HEK293 (cell line): ENCODE measurements at regions not wholly inside any gene's neighbourhood (a gene's known extent, or its start where the extent isn't known, plus 50 kb on each side); places are given as distances from the start of the nearest gene placed in this dataset.

Source experiments
- CTCF ChIA-PET: fragments of 350-600 bp; formaldehyde crosslinking; extraction: SDS; loops from one replicate; lab custom pipeline; 2021; ENCODE audit warnings: antibody characterized with exemption; lab: Yijun Ruan, JAX
- POLR2A ChIA-PET: fragments of 300-600 bp; formaldehyde crosslinking; extraction: SDS; loops from one replicate; lab custom pipeline; 2020; ENCODE audit warnings: antibody characterized with exemption, inconsistent platforms; lab: Yijun Ruan, JAX
- H3K27ac ChIP-seq: fragments of 200-500 bp; sonication (Bioruptor generic); 2 replicates; pipeline ENCODE4 v1.5.1; 2014; ENCODE audit warnings: low read depth, low read length, control low read depth, inconsistent platforms; ENCODE audit errors: extremely low read depth
- H3K36me3 ChIP-seq, 2 experiments: fragments of 200-500 bp in 1 of 2; sonication (Bioruptor generic) in 1 of 2; 1 replicate in 1 of 2; 2 replicates in 1 of 2; pipeline ENCODE4 v1.5.1; 2014 to 2017; ENCODE audit warnings: inconsistent platforms in 2 of 2, low read length in 2 of 2; ENCODE audit not compliant: control insufficient read depth in 2 of 2, insufficient read depth in 1 of 2
- H3K4me1 ChIP-seq: fragments of 200-500 bp; sonication (Bioruptor generic); 2 replicates; pipeline ENCODE4 v1.5.1; 2014; ENCODE audit warnings: mild to moderate bottlenecking, low read length, inconsistent platforms; ENCODE audit not compliant: control insufficient read depth, insufficient read depth
- H3K4me3 ChIP-seq: 2 replicates; pipeline ENCODE4 v1.5.1; 2011; ENCODE audit warnings: low read depth, mild to moderate bottlenecking, control low read depth, low read length, moderate library complexity
- H3K9me3 ChIP-seq: fragments of 200-500 bp; sonication (Bioruptor generic); 2 replicates; pipeline ENCODE4 v1.5.1; 2014; ENCODE audit warnings: low read depth, low read length, inconsistent platforms; ENCODE audit not compliant: control insufficient read depth, insufficient read depth
- EGR2 ChIP-seq: fragments of 450-650 bp; formaldehyde crosslinking; IDR thresholded peaks from 2 replicates; pipeline ENCODE4 v1.5.1; 2016; ENCODE audit warnings: low read depth, missing biosample characterization, missing genetic modification characterization
- GLIS1 ChIP-seq: fragments of 450-650 bp; formaldehyde crosslinking; IDR thresholded peaks from 2 replicates; pipeline ENCODE4 v1.5.1; 2016; ENCODE audit warnings: missing biosample characterization, missing genetic modification characterization
- KLF17 ChIP-seq: fragments of 450-650 bp; formaldehyde crosslinking; IDR thresholded peaks from 2 replicates; pipeline ENCODE4 v1.5.1; 2016; ENCODE audit warnings: missing biosample characterization, missing genetic modification characterization
- MEIS1 ChIP-seq: sonication (generic); formaldehyde crosslinking; IDR thresholded peaks from 2 replicates; pipeline ENCODE4 v1.8.1; 2022; ENCODE audit warnings: missing genetic modification reagents, mild to moderate bottlenecking, borderline replicate concordance
- PATZ1 ChIP-seq: fragments of 450-650 bp; formaldehyde crosslinking; IDR thresholded peaks from 2 replicates; pipeline ENCODE4 v1.5.1; 2016; ENCODE audit warnings: missing biosample characterization, missing genetic modification characterization
- PRDM2 ChIP-seq: fragments of 450-650 bp; formaldehyde crosslinking; IDR thresholded peaks from 2 replicates; pipeline ENCODE4 v1.5.1; 2016; ENCODE audit warnings: missing biosample characterization, missing genetic modification characterization, borderline replicate concordance
- REST ChIP-seq: fragments of 450-650 bp; formaldehyde crosslinking; IDR thresholded peaks from 2 replicates; pipeline ENCODE4 v1.5.1; 2016; ENCODE audit warnings: missing biosample characterization, missing genetic modification characterization
- SCRT2 ChIP-seq: fragments of 450-650 bp; formaldehyde crosslinking; IDR thresholded peaks from 2 replicates; pipeline ENCODE4 v1.5.1; 2016; ENCODE audit warnings: missing biosample characterization, missing genetic modification characterization
- SP2 ChIP-seq: fragments of 450-650 bp; formaldehyde crosslinking; IDR thresholded peaks from 2 replicates; pipeline ENCODE4 v1.5.1; 2016; ENCODE audit warnings: missing biosample characterization, missing genetic modification characterization
- SP7 ChIP-seq: fragments of 450-650 bp; formaldehyde crosslinking; IDR thresholded peaks from 2 replicates; pipeline ENCODE4 v1.5.1; 2016; ENCODE audit warnings: missing biosample characterization, missing genetic modification characterization
- ZBTB17 ChIP-seq: fragments of 450-650 bp; formaldehyde crosslinking; IDR thresholded peaks from 2 replicates; pipeline ENCODE4 v1.5.1; 2016; ENCODE audit warnings: missing biosample characterization, missing genetic modification characterization
- ZBTB8A ChIP-seq: fragments of 450-650 bp; formaldehyde crosslinking; IDR thresholded peaks from 2 replicates; pipeline ENCODE4 v1.5.1; 2016; ENCODE audit warnings: missing biosample characterization, missing genetic modification characterization
- ZNF202 ChIP-seq: fragments of 450-650 bp; formaldehyde crosslinking; IDR thresholded peaks from 2 replicates; pipeline ENCODE4 v1.5.1; 2016; ENCODE audit warnings: missing biosample characterization, missing genetic modification characterization, borderline replicate concordance
- ZNF292 ChIP-seq: fragments of 450-650 bp; formaldehyde crosslinking; IDR thresholded peaks from 2 replicates; pipeline ENCODE4 v1.5.1; 2016; ENCODE audit warnings: low read depth, missing biosample characterization, missing genetic modification characterization, borderline replicate concordance
- ZNF518A ChIP-seq: fragments of 450-650 bp; formaldehyde crosslinking; conservative IDR thresholded peaks from 2 replicates; pipeline ENCODE4 v1.5.1; 2016; ENCODE audit warnings: low read depth, missing biosample characterization, missing genetic modification characterization
- ZNF521 ChIP-seq: fragments of 450-650 bp; formaldehyde crosslinking; IDR thresholded peaks from 2 replicates; pipeline ENCODE4 v1.5.1; 2017; ENCODE audit warnings: missing biosample characterization, mild to moderate bottlenecking, missing genetic modification characterization
- ZNF561 ChIP-seq: fragments of 450-650 bp; IDR thresholded peaks from 2 replicates; pipeline ENCODE4 v1.5.1; 2018; ENCODE audit warnings: missing biosample characterization, missing genetic modification characterization, borderline replicate concordance
- ZNF610 ChIP-seq: fragments of 450-650 bp; formaldehyde crosslinking; IDR thresholded peaks from 2 replicates; pipeline ENCODE4 v1.5.1; 2016; ENCODE audit warnings: missing biosample characterization, missing genetic modification characterization, borderline replicate concordance

- TF ChIP-seq ZBTB8A (tag by site-specific recombination) (0 out of 2 replicates have a peak, but pooled peaks have one; percentile 42), ZNF561 (no peak), ZNF521 (tag by site-specific recombination) (no peak), ZBTB17 (tag by site-specific recombination) (peak; percentile 49; the same call in 1 of the 2 replicates), ZNF292 (tag by site-specific recombination) (no peak), PATZ1 (peak; percentile 88), GLIS1 (peak; percentile 49), SP2 (tag by site-specific recombination) (peak; percentile 3; the same call in 1 of the 2 replicates), KLF17 (tag by site-specific recombination) (peak; percentile 71; the same call in 1 of the 2 replicates), MEIS1 (CRISPR knock-in tag) (peak; percentile 82), SP7 (tag by site-specific recombination) (peak; percentile 89)
- TF ChIP-seq, all 188 proteins: peak for 22
Measured at GRCh38 chr2:43041661-43042360, 184.6 kb downstream of the ZFP36L2 start (continued).

- no peaks in the 10 kb centered on the region for H3K9me3 ChIP-seq
- H3K27ac ChIP-seq = no peak overlapping the region
- CTCF ChIA-PET = no interaction called here
- no peaks in the 10 kb centered on the region for H3K36me3 ChIP-seq
- H3K4me1 ChIP-seq = 0 out of 2 replicates have a peak, but pooled peaks cover 3% of the 10 kb centered on the region
- H3K4me3 ChIP-seq = no peak overlapping the region
- POLR2A ChIA-PET = interaction anchor here (0.6 to 1.3 kb wide), 2 partner anchors 131 to 186 kb away, joined by 3 to 12 read pairs; partner anchors contain the start of gene ZFP36L2
- TF ChIP-seq EGR2 (tag by site-specific recombination) (peak; percentile 65), ZNF202 (tag by site-specific recombination) (no peak), SCRT2 (tag by site-specific recombination) (no peak), ZNF610 (tag by site-specific recombination) (no peak), ZNF518A (tag by site-specific recombination) (no peak), REST (tag by site-specific recombination) (no peak), PRDM2 (tag by site-specific recombination) (no peak)
Measured at GRCh38 chr2:43041173-43041591, 185.2 kb downstream of the ZFP36L2 start.
